Stimulated activated effector memory CD8-positive, alpha-beta T cell treated with anti-CD3 and anti-CD28 coated beads, Interleukin-12 subunit alpha, Interleukin-12 subunit beta, amount 100 ng/mL, for 72 hours (primary cell): ENCODE measurements at regions not wholly inside any gene's neighbourhood (a gene's known extent, or its start where the extent isn't known, plus 50 kb on each side); places are given as distances from the start of the nearest gene placed in this dataset.

ENCODE experiments used
- ATAC-seq: fragments of 150-1000 bp; cut with Tn5 transposase; 2 replicates; pipeline ENCODE4 v1.10.0; 2021
- DNase-seq, 2 donors: peaks; one replicate each; pipeline ENCODE4 v3.0.0; 2021 to 2022; ENCODE audit warnings: low spot score in 2 of 2
- H3K27ac Mint-ChIP-seq: one replicate; pipeline ENCODE4 v1.8.0; 2022; ENCODE audit warnings: mild to moderate bottlenecking, mixed read lengths
- H3K36me3 Mint-ChIP-seq: one replicate; pipeline ENCODE4 v1.8.0; 2022; ENCODE audit warnings: mild to moderate bottlenecking, mixed read lengths
- H3K4me1 Mint-ChIP-seq: one replicate; pipeline ENCODE4 v1.8.0; 2022; ENCODE audit warnings: mixed read lengths
- H3K4me3 Mint-ChIP-seq: one replicate; pipeline ENCODE4 v1.8.0; 2022; ENCODE audit warnings: mild to moderate bottlenecking, mixed read lengths
- H3K9me3 Mint-ChIP-seq: one replicate; pipeline ENCODE4 v1.8.0; 2022; ENCODE audit warnings: mixed read lengths

GRCh38 chr14:66115740-66116502 lies 370.2 kb upstream of the CCDC196 start:
- ATAC-seq (no peak), DNase-seq (no peak)
- Mint-ChIP-seq H3K36me3 (no peaks in the 10 kb centered on the region), H3K4me1 (no peaks in the 10 kb centered on the region), H3K27ac (no peak overlapping the region), H3K4me3 (no peak overlapping the region), H3K9me3 (no peaks in the 10 kb centered on the region)

- Mint-ChIP-seq H3K4me1 (no peaks in the 10 kb centered on the region), H3K27ac (no peak overlapping the region), H3K4me3 (no peak overlapping the region), H3K36me3 (no peaks in the 10 kb centered on the region), H3K9me3 (no peaks in the 10 kb centered on the region)
- no peak for DNase-seq
- no peak for ATAC-seq
These were observed 369.4 kb upstream of the CCDC196 start for GRCh38 chr14:66116732-66117131.

- Mint-ChIP-seq H3K36me3 (no peaks in the 10 kb centered on the region), H3K4me1 (no peaks in the 10 kb centered on the region), H3K27ac (no peak overlapping the region), H3K4me3 (no peak overlapping the region), H3K9me3 (no peaks in the 10 kb centered on the region)
- DNase-seq (no peak), ATAC-seq (no peak)
These were observed 368.6 kb upstream of the CCDC196 start for GRCh38 chr14:66117600-66117999.

DNA sequence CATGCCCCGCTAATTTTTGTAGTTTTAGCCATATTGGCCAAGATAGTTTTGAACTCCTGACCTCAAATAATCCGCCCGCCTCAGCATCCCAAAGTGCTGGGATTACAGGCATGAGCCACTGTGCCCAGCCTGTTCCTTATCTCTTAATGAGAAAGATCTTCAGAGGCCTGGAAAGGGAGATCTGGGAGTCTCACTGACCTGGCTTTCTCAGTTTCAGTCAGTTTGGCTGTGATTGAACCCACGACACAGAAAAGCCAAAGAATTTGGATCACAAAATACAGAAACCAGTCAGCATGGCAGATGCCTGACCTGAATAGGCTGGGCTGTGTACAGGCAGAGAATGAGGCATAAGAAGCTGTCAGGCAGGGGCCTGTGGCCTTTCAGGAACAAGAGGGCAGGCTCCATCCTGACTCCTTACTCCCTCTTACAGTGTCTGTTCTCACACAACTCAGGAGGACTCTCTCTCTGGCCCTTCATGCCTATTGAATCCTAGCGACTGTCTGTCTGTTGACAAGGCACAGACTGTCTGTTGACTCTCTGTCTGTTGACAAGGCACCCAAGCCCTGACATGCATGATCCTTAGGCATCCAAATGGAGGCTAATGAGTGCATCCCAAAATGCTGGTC lies 366.5 kb upstream of the CCDC196 start:
- DNase-seq: no peak
- Mint-ChIP-seq H3K36me3 (no peaks in the 10 kb centered on the region), H3K27ac (no peak overlapping the region), H3K9me3 (no peaks in the 10 kb centered on the region), H3K4me3 (no peak overlapping the region), H3K4me1 (no peaks in the 10 kb centered on the region)
- ATAC-seq: no peak

DNA sequence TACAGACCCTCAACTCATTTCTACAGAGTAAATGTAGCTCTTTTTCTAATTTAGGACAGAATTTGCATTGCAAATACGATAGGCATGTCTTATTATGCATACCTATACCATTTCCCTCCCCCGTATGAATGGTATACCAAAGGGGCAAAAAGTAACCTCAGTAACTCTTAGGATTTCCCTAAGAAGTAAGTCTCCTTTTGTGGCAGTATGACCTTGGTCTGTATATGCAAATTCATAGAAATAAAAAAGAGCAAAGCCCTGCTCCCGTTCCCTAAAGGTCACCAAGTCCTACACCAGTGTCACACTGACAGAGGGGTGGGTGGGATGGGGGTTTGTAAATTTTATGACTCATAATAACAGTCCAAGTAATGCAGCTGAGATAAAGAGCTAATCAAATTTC lies 365.8 kb upstream of the CCDC196 start:
- DNase-seq: no peak
- ATAC-seq: no peak
- H3K36me3 Mint-ChIP-seq: no peaks in the 10 kb centered on the region
- no peaks in the 10 kb centered on the region for H3K4me1 Mint-ChIP-seq
- H3K4me3 Mint-ChIP-seq: no peak overlapping the region
- no peaks in the 10 kb centered on the region for H3K9me3 Mint-ChIP-seq
- no peak overlapping the region for H3K27ac Mint-ChIP-seq

DNA sequence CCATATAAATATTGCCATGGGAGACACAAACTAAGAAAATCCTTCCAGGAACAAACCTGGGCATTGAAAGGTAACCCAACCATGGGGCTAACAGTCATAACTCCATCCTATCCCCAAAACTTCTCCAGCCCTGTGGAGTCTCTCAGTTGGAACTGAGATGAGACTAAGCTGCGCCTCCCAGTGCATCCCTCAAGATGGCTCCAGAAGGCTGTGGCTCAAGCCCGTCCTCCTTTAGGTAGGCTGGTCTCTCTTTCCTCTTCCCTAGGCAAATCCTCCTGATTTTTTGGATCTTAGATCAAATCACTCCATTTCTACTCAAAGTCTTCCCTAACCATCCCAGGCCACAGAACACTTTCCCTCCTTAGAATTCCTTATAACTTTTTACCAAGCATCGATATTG lies 364.3 kb upstream of the CCDC196 start:
- Mint-ChIP-seq H3K36me3 (no peaks in the 10 kb centered on the region), H3K4me3 (no peak overlapping the region), H3K27ac (no peak overlapping the region), H3K9me3 (no peaks in the 10 kb centered on the region), H3K4me1 (no peaks in the 10 kb centered on the region)
- ATAC-seq (no peak), DNase-seq (no peak)

GRCh38 chr14:66129224-66129623 lies 356.9 kb upstream of the CCDC196 start:
- Mint-ChIP-seq H3K36me3 (no peaks in the 10 kb centered on the region), H3K4me1 (no peaks in the 10 kb centered on the region), H3K27ac (no peak overlapping the region), H3K4me3 (no peak overlapping the region), H3K9me3 (no peaks in the 10 kb centered on the region)
- DNase-seq (no peak), ATAC-seq (no peak)

- Mint-ChIP-seq H3K36me3 (no peaks in the 10 kb centered on the region), H3K9me3 (no peaks in the 10 kb centered on the region), H3K4me3 (no peak overlapping the region), H3K27ac (no peak overlapping the region), H3K4me1 (no peaks in the 10 kb centered on the region)
- DNase-seq: no peak
- ATAC-seq: no peak
These were observed 355.1 kb upstream of the CCDC196 start for GRCh38 chr14:66131111-66131510.

DNA sequence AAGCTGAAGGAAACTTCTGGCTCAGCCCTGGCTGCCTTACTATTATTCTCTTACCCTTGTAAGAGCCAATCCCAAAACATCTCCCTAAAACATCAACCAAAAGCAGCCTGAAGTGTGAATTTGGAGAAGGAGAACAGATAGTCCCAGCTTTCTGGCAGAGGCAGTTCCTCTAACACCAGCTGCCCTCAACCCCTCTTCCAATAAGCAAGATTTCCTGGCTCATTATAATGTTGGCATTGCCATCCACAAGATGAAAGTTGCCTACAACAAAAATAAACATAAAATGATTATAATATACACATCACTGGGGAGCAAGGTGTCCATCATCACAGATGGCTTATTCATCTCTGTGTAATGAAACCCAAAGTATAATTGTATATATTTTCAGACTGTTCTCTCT lies 352.5 kb upstream of the CCDC196 start:
- Mint-ChIP-seq H3K27ac (no peak overlapping the region), H3K4me1 (no peaks in the 10 kb centered on the region), H3K4me3 (no peak overlapping the region), H3K9me3 (no peaks in the 10 kb centered on the region), H3K36me3 (no peaks in the 10 kb centered on the region)
- DNase-seq (no peak), ATAC-seq (no peak)

- no peak overlapping the region for H3K4me3 Mint-ChIP-seq
- H3K27ac Mint-ChIP-seq: no peak overlapping the region
- no peak for ATAC-seq
- DNase-seq: no peak
- H3K4me1 Mint-ChIP-seq: no peaks in the 10 kb centered on the region
- H3K9me3 Mint-ChIP-seq: no peaks in the 10 kb centered on the region
- H3K36me3 Mint-ChIP-seq: no peaks in the 10 kb centered on the region
These were observed 350.3 kb upstream of the CCDC196 start for GRCh38 chr14:66135831-66136230.

GRCh38 chr14:66137081-66137480 lies 349.1 kb upstream of the CCDC196 start:
- Mint-ChIP-seq H3K36me3 (no peaks in the 10 kb centered on the region), H3K4me1 (no peaks in the 10 kb centered on the region), H3K4me3 (no peak overlapping the region), H3K27ac (no peak overlapping the region), H3K9me3 (no peaks in the 10 kb centered on the region)
- no peak for ATAC-seq
- DNase-seq: no peak

- ATAC-seq: no peak
- Mint-ChIP-seq H3K27ac (no peak overlapping the region), H3K9me3 (no peaks in the 10 kb centered on the region), H3K36me3 (no peaks in the 10 kb centered on the region), H3K4me1 (no peaks in the 10 kb centered on the region), H3K4me3 (no peak overlapping the region)
- DNase-seq: no peak
These were observed 346.7 kb upstream of the CCDC196 start for GRCh38 chr14:66139432-66139831.

- Mint-ChIP-seq H3K27ac (no peak overlapping the region), H3K4me1 (no peaks in the 10 kb centered on the region), H3K36me3 (no peaks in the 10 kb centered on the region), H3K9me3 (no peaks in the 10 kb centered on the region), H3K4me3 (no peak overlapping the region)
- no peak for DNase-seq
- ATAC-seq: no peak
These were observed 345.8 kb upstream of the CCDC196 start for GRCh38 chr14:66140213-66140918.

GRCh38 chr14:66140963-66141362 lies 345.2 kb upstream of the CCDC196 start:
- H3K4me1 Mint-ChIP-seq: no peaks in the 10 kb centered on the region
- ATAC-seq (no peak), DNase-seq (no peak)

GRCh38 chr14:66141733-66142132 lies 344.4 kb upstream of the CCDC196 start:
- H3K36me3 Mint-ChIP-seq: no peaks in the 10 kb centered on the region
- H3K27ac Mint-ChIP-seq: no peak overlapping the region
- no peaks in the 10 kb centered on the region for H3K9me3 Mint-ChIP-seq
- DNase-seq: no peak
- no peak overlapping the region for H3K4me3 Mint-ChIP-seq
- H3K4me1 Mint-ChIP-seq: no peaks in the 10 kb centered on the region
- ATAC-seq: peak; percentile 19

More at GRCh38 chr14:66140963-66141362, 345.2 kb upstream of the CCDC196 start:
- Mint-ChIP-seq H3K4me3 (no peak overlapping the region), H3K36me3 (no peaks in the 10 kb centered on the region), H3K27ac (no peak overlapping the region), H3K9me3 (no peaks in the 10 kb centered on the region)
